ENCODE measurements at regions not wholly inside any gene's neighbourhood (a gene's known extent, or its start where the extent isn't known, plus 50 kb on each side); places are given as distances from the start of the nearest gene placed in this dataset.

- DNase-seq, result no peak
These were observed 661.6 kb downstream of the ADGRL2 start for GRCh38 chr1:82462366-82462765.

- no peak for DNase-seq
These were observed 654.6 kb downstream of the ADGRL2 start for GRCh38 chr1:82455342-82455741.

- DNase-seq, result no peak
These were observed 653.7 kb downstream of the ADGRL2 start for GRCh38 chr1:82454431-82454830.

GRCh38 chr1:82453511-82454185 lies 652.9 kb downstream of the ADGRL2 start:
- no peak for DNase-seq

- no peak for DNase-seq
These were observed 651.4 kb downstream of the ADGRL2 start for GRCh38 chr1:82452096-82452495.

- DNase-seq, result no peak
These were observed 650.5 kb downstream of the ADGRL2 start for GRCh38 chr1:82451191-82451590.

- no peak for DNase-seq
These were observed 648.8 kb downstream of the ADGRL2 start for GRCh38 chr1:82449506-82450057.

- DNase-seq, result no peak
These were observed 646.2 kb downstream of the ADGRL2 start for GRCh38 chr1:82446955-82447354.

GRCh38 chr1:82446236-82446635 lies 645.5 kb downstream of the ADGRL2 start:
- DNase-seq, result no peak

GRCh38 chr1:82445827-82446226 lies 645.1 kb downstream of the ADGRL2 start:
- DNase-seq, result no peak

- no peak for DNase-seq
These were observed 644.4 kb downstream of the ADGRL2 start for GRCh38 chr1:82445132-82445531.

- no peak for DNase-seq
These were observed 640.7 kb downstream of the ADGRL2 start for GRCh38 chr1:82441402-82441801.

GRCh38 chr1:82423174-82423815 lies 622.6 kb downstream of the ADGRL2 start:
- DNase-seq, result no peak

- DNase-seq, result no peak
These were observed 621.0 kb downstream of the ADGRL2 start for GRCh38 chr1:82421782-82422181.

GRCh38 chr1:82420584-82420983 lies 619.9 kb downstream of the ADGRL2 start:
- no peak for DNase-seq

- DNase-seq, result no peak
These were observed 610.9 kb downstream of the ADGRL2 start for GRCh38 chr1:82411605-82412004.

- DNase-seq, result no peak
These were observed 604.6 kb downstream of the ADGRL2 start for GRCh38 chr1:82405333-82405732.

- DNase-seq, result no peak
These were observed 600.4 kb downstream of the ADGRL2 start for GRCh38 chr1:82401116-82401515.

GRCh38 chr1:82400521-82400920 lies 599.8 kb downstream of the ADGRL2 start:
- DNase-seq, result no peak

- no peak for DNase-seq
These were observed 598.4 kb downstream of the ADGRL2 start for GRCh38 chr1:82399093-82399492.

- no peak for DNase-seq
These were observed 597.6 kb downstream of the ADGRL2 start for GRCh38 chr1:82398357-82398756.

GRCh38 chr1:82395440-82395839 lies 594.7 kb downstream of the ADGRL2 start:
- no peak for DNase-seq

- DNase-seq, result no peak
These were observed 592.2 kb downstream of the ADGRL2 start for GRCh38 chr1:82392946-82393345.

- no peak for DNase-seq
These were observed 591.8 kb downstream of the ADGRL2 start for GRCh38 chr1:82392513-82392912.

GRCh38 chr1:82391712-82392111 lies 591.0 kb downstream of the ADGRL2 start:
- no peak for DNase-seq
